Cardiac fibroblast (primary cell): ENCODE measurements at regions not wholly inside any gene's neighbourhood (a gene's known extent, or its start where the extent isn't known, plus 50 kb on each side); places are given as distances from the start of the nearest gene placed in this dataset.

Experiments used
- DNase-seq, 2 donors: peaks; one replicate each; pipeline versions ENCODE4 v3.0.0 to v3.0.0-alpha.2; 2010; ENCODE audit warnings: low read depth in 2 of 2
- H3K4me3 ChIP-seq, 2 donors: replicated peaks in 1 of 2; 1 replicate in 1 of 2; 2 replicates in 1 of 2; pipeline ENCODE4 v1.5.1; 2011; ENCODE audit warnings: low read depth in 2 of 2, low read length in 2 of 2, mild to moderate bottlenecking in 2 of 2, moderate library complexity in 1 of 2
- CTCF ChIP-seq: IDR thresholded peaks from one replicate; pipeline ENCODE4 v1.5.1; 2011; ENCODE audit warnings: low read depth, mild to moderate bottlenecking, low read length, inconsistent platforms

- TF ChIP-seq CTCF, result no peak
- H3K4me3 ChIP-seq, result no peak overlapping the region
- DNase-seq, result no peak
These were observed 610.2 kb downstream of the SI start for GRCh38 chr3:164468055-164468454.

- H3K4me3 ChIP-seq, result no peak overlapping the region
- no peak for DNase-seq
These were observed 611.3 kb downstream of the SI start for GRCh38 chr3:164467007-164467406.

GRCh38 chr3:164465172-164465571, 613.1 kb downstream of the SI start:
- peak; percentile 4 to 71 for DNase-seq
- TF ChIP-seq CTCF, result no peak

More at GRCh38 chr3:164467007-164467406, 611.3 kb downstream of the SI start:
- TF ChIP-seq CTCF, result no peak

GRCh38 chr3:164460851-164461250, 617.4 kb downstream of the SI start:
- H3K4me3 ChIP-seq, result peak overlapping the region in 1 of 2 donors; percentile 6
- DNase-seq, result peak in 1 of 2 donors; percentile 33
- no peak for TF ChIP-seq CTCF

More at GRCh38 chr3:164465172-164465571, 613.1 kb downstream of the SI start:
- no peak overlapping the region for H3K4me3 ChIP-seq

GRCh38 chr3:164459521-164460151, 618.7 kb downstream of the SI start:
- no peak for TF ChIP-seq CTCF
- DNase-seq, result peak in 1 of 2 donors; percentile 18
- no peak overlapping the region for H3K4me3 ChIP-seq

GRCh38 chr3:164458986-164459385, 619.3 kb downstream of the SI start:
- peak; percentile 11 to 86 for DNase-seq
- TF ChIP-seq CTCF, result no peak
- no peak overlapping the region for H3K4me3 ChIP-seq

GRCh38 chr3:164453714-164454113, 624.6 kb downstream of the SI start:
- no peak overlapping the region for H3K4me3 ChIP-seq
- DNase-seq, result no peak
- TF ChIP-seq CTCF, result no peak
